WTC11 (cell line): ENCODE measurements at regions not wholly inside any gene's neighbourhood (a gene's known extent, or its start where the extent isn't known, plus 50 kb on each side); places are given as distances from the start of the nearest gene placed in this dataset.

Source experiments
- ATF3 ChIP-seq: sonication (generic); formaldehyde crosslinking; conservative IDR thresholded peaks from 2 replicates; pipeline ENCODE4 v1.8.1; 2022; ENCODE audit warnings: mild to moderate bottlenecking, missing genetic modification reagents
- CBFB ChIP-seq: sonication (generic); formaldehyde crosslinking; IDR thresholded peaks from 2 replicates; pipeline ENCODE4 v1.8.1; 2022; ENCODE audit warnings: mild to moderate bottlenecking, low read depth, missing genetic modification reagents
- CTCF ChIP-seq: fragments of 200-600 bp; IDR thresholded peaks from 2 replicates; pipeline ENCODE4 v1.8.0; 2022; ENCODE audit warnings: antibody characterized with exemption
- FOXK1 ChIP-seq: sonication (generic); formaldehyde crosslinking; IDR thresholded peaks from 2 replicates; pipeline ENCODE4 v1.8.0; 2022; ENCODE audit warnings: mild to moderate bottlenecking, moderate library complexity, missing genetic modification reagents
- HMGXB4 ChIP-seq: sonication (generic); formaldehyde crosslinking; IDR thresholded peaks from 2 replicates; pipeline ENCODE4 v1.8.1; 2023; ENCODE audit warnings: mild to moderate bottlenecking, moderate library complexity, missing genetic modification reagents
- NFE2L1 ChIP-seq: sonication (generic); formaldehyde crosslinking; IDR thresholded peaks from 2 replicates; pipeline ENCODE4 v1.8.1; 2023; ENCODE audit warnings: missing genetic modification reagents
- NFYB ChIP-seq: sonication (generic); formaldehyde crosslinking; conservative IDR thresholded peaks from 2 replicates; pipeline ENCODE4 v1.8.0; 2022; ENCODE audit warnings: low read depth, missing genetic modification reagents
- NR1H2 ChIP-seq: sonication (generic); formaldehyde crosslinking; IDR thresholded peaks from 2 replicates; pipeline ENCODE4 v1.9.0; 2021; ENCODE audit warnings: mild to moderate bottlenecking, moderate library complexity, missing genetic modification reagents
- RELA ChIP-seq: sonication (generic); formaldehyde crosslinking; IDR thresholded peaks from 2 replicates; pipeline ENCODE4 v1.8.1; 2022; ENCODE audit warnings: missing genetic modification reagents, mild to moderate bottlenecking, borderline replicate concordance

GRCh38 chr16:6248199-6248598, 1084.4 kb upstream of the RBFOX1 start:
- TF ChIP-seq CTCF (no peak), ATF3 (CRISPR knock-in tag) (no peak), RELA (no peak), NFYB (CRISPR knock-in tag) (no peak), FOXK1 (no peak), CBFB (no peak), NFE2L1 (no peak), HMGXB4 (CRISPR knock-in tag) (no peak), NR1H2 (no peak)
